Peyer's patch (tissue), 4 donors: ENCODE measurements at regions not wholly inside any gene's neighbourhood (a gene's known extent, or its start where the extent isn't known, plus 50 kb on each side); places are given as distances from the start of the nearest gene placed in this dataset.

Experiments used
- DNase-seq, 3 donors: peaks; one replicate each; pipeline ENCODE4 v3.0.0-alpha.2; 2017 to 2019
- H3K27ac ChIP-seq, 4 donors: fragments of 200-600 bp; sonication (generic); one replicate each; pipeline ENCODE4 v1.5.1; 2016 to 2019
- H3K27me3 ChIP-seq, 2 donors: fragments of 200-600 bp; sonication (generic); one replicate each; pipeline ENCODE4 v1.5.1; 2019
- H3K36me3 ChIP-seq, 3 donors: fragments of 200-600 bp; sonication (generic); one replicate each; pipeline ENCODE4 v1.5.1; 2016 to 2019
- H3K4me1 ChIP-seq, 4 donors: fragments of 200-600 bp; sonication (generic); one replicate each; pipeline ENCODE4 v1.5.1; 2016 to 2019
- H3K4me3 ChIP-seq, 4 donors: fragments of 200-600 bp; sonication (generic); 1 replicate in 3 of 4; 2 replicates in 1 of 4; pipeline ENCODE4 v1.5.1; 2016 to 2019; ENCODE audit warnings: mild to moderate bottlenecking in 1 of 4
- H3K9me3 ChIP-seq, 4 donors: fragments of 200-600 bp; sonication (generic); one replicate each; pipeline ENCODE4 v1.5.1; 2016 to 2019; ENCODE audit warnings: mild to moderate bottlenecking in 1 of 4
- CTCF ChIP-seq, 6 experiments: fragments of 450-650 bp in 4 of 6; fragments of 200-600 bp in 2 of 6; sonication (generic) in 1 of 6; IDR thresholded peaks; one replicate each; pipeline ENCODE4 v1.5.1; 2017 to 2019; ENCODE audit warnings: antibody characterized with exemption in 6 of 6, mild to moderate bottlenecking in 3 of 6, moderate library complexity in 1 of 6
- POLR2A ChIP-seq, 2 donors: fragments of 450-650 bp; IDR thresholded peaks; one replicate each; pipeline ENCODE4 v1.5.1; 2017; ENCODE audit warnings: antibody characterized with exemption in 2 of 2, mild to moderate bottlenecking in 2 of 2, moderate library complexity in 2 of 2

DNA sequence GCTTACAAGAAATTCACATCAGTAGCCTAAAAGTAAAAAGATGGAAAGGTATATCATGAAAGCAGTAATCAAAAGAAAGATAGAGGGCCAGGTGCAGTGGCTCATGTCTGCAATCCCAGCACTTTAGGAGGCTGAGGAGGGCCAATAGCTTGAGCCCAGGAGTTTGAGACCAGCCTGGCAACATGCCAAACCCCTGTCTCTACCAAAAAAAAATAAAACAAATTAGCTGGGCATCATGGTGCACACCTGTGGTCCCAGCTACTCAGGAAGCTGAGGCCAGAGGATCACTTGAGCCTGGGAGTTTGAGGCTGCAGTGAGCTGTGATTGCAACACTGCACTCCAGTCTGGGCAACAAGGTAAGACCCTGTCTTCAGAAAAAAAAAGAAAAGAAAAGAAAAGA, 55.5 kb downstream of the GSPT2 start:
- Histone ChIP-seq H3K36me3 (no peaks in the 10 kb centered on the region), H3K4me1 (no peaks in the 10 kb centered on the region), H3K9me3 (no peaks in the 10 kb centered on the region), H3K27me3 (no peaks in the 10 kb centered on the region), H3K27ac (no peak overlapping the region), H3K4me3 (no peak overlapping the region)
- DNase-seq: no peak
- no peak for TF ChIP-seq POLR2A (IDR thresholded peaks at IDR 0.05)
- TF ChIP-seq CTCF (IDR thresholded peaks at IDR 0.05): no peak

- peak overlapping the region; percentile 43 to 70 (median 49) for H3K4me3 ChIP-seq
- H3K36me3 ChIP-seq: no peaks in the 10 kb centered on the region
- no peaks in the 10 kb centered on the region for H3K4me1 ChIP-seq
- H3K9me3 ChIP-seq: no peaks in the 10 kb centered on the region
- TF ChIP-seq CTCF (IDR thresholded peaks at IDR 0.05): peak in 4 of 6 experiments; percentile 20 to 39 (median 20)
- no peak for TF ChIP-seq POLR2A (IDR thresholded peaks at IDR 0.05)
- peak overlapping the region; percentile 67 to 72 (median 71) for H3K27ac ChIP-seq
- DNase-seq: peak; percentile 54 to 80 (median 65)
- H3K27me3 ChIP-seq: no peaks in the 10 kb centered on the region
Observed at GRCh38 chrX:51802917-51803688, 59.9 kb downstream of the GSPT2 start.

DNA sequence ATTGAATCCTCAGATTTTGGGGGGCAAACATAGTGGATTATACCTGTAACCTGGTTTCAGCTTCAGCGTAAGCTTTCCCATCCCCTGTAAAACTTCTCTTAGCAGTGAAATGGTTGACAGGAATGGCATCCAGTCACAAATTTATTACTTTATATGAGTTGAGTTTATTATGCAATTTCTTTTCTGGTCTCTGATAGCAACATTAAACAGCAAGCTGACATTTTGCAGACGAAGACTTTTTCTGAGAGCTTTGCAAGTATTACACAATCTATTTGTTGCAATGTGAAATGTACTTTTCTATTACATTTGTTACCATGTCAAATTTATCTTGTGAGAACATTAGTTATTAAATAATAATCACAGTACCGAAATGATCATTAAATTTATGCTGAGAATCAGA, 60.6 kb downstream of the GSPT2 start:
- no peaks in the 10 kb centered on the region for H3K9me3 ChIP-seq
- no peak overlapping the region for H3K27ac ChIP-seq
- no peak for TF ChIP-seq CTCF (IDR thresholded peaks at IDR 0.05)
- no peak for TF ChIP-seq POLR2A (IDR thresholded peaks at IDR 0.05)
- H3K36me3 ChIP-seq: no peaks in the 10 kb centered on the region
- no peak for DNase-seq
- H3K4me1 ChIP-seq: no peaks in the 10 kb centered on the region
- H3K27me3 ChIP-seq: no peaks in the 10 kb centered on the region
- H3K4me3 ChIP-seq: peak overlapping the region in 2 of 4 donors; percentile 35 to 70

GRCh38 chrX:51804741-51805140, 61.5 kb downstream of the GSPT2 start:
- H3K27ac ChIP-seq: no peak overlapping the region
- no peak for TF ChIP-seq POLR2A (IDR thresholded peaks at IDR 0.05)
- no peak for TF ChIP-seq CTCF (IDR thresholded peaks at IDR 0.05)
- DNase-seq: no peak
- H3K9me3 ChIP-seq: no peaks in the 10 kb centered on the region
- H3K4me1 ChIP-seq: no peaks in the 10 kb centered on the region
- no peaks in the 10 kb centered on the region for H3K27me3 ChIP-seq
- H3K4me3 ChIP-seq: no peak overlapping the region
- no peaks in the 10 kb centered on the region for H3K36me3 ChIP-seq

GRCh38 chrX:51813886-51814460, 70.7 kb downstream of the GSPT2 start:
- Histone ChIP-seq H3K36me3 (no peaks in the 10 kb centered on the region), H3K27me3 (no peaks in the 10 kb centered on the region), H3K4me1 (no peaks in the 10 kb centered on the region), H3K4me3 (no peak overlapping the region), H3K9me3 (no peaks in the 10 kb centered on the region), H3K27ac (no peak overlapping the region)
- TF ChIP-seq POLR2A (IDR thresholded peaks at IDR 0.05) (no peak), CTCF (IDR thresholded peaks at IDR 0.05) (no peak)
- DNase-seq: no peak
